ENCODE measurements at regions not wholly inside any gene's neighbourhood (a gene's known extent, or its start where the extent isn't known, plus 50 kb on each side); places are given as distances from the start of the nearest gene placed in this dataset.

DNA sequence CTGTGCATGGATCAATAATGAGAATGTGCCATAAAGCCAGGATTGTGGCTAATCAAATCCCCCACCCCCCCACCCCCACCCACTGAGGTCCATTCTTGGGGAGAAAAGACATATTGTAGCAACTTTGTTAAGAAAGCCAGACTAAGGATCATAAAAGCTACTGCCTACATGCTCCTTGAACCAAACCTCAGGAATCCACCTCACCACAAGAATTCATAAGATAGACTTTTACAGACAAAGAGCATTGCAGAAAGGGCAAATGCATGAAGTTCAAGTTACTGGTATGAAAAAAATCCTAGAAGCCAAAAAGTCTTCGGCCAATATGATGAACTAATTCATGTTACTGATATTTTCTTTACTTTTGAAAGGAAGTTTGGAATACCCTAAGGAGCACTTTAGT, 187.9 kb upstream of the ARID1B start:
- Histone ChIP-seq H3K9me3 (ENCODE audit: low read length) (peaks cover 16% of the 10 kb centered on the region), H3K27ac (ENCODE audit: low read depth, low read length, poor library complexity, severe bottlenecking) (no peak overlapping the region), H3K4me3 (ENCODE audit: low read depth, low read length, poor library complexity, severe bottlenecking) (no peak overlapping the region), H3K4me2 (ENCODE audit: low read length) (no peak overlapping the region), H3K4me1 (ENCODE audit: insufficient read depth, low read length, poor library complexity, severe bottlenecking) (peaks cover 6% of the 10 kb centered on the region), H3K79me2 (ENCODE audit: insufficient read depth, low read depth, low read length) (no peaks in the 10 kb centered on the region), H3K9me2 (ENCODE audit: insufficient read depth, low read length) (no peaks in the 10 kb centered on the region), H4K20me1 (ENCODE audit: insufficient read depth, low read length) (no peaks in the 10 kb centered on the region), H2AFZ (ENCODE audit: low read length) (no peak overlapping the region), H3K36me3 (ENCODE audit: insufficient read depth, low read length) (peaks cover 7% of the 10 kb centered on the region; the same call in 1 of the 2 replicates)
- POLR2A ChIA-PET, result no interaction called here
- no TSS peak for BruUV-seq (replicated peaks)
- DNase-seq (ENCODE audit: low spot score), result no peak
- CTCF ChIA-PET (ENCODE audit: unreplicated experiment), result no interaction called here
- intact Hi-C loops (cut with micrococcal nuclease; ENCODE audit: unreplicated experiment), result no loop called here
- no peak for TF ChIP-seq EZH2phosphoT487 (IDR thresholded peaks at IDR 0.05; ENCODE audit: borderline replicate concordance, low read depth, low read length)
- TF ChIP-seq, protein P1, sequence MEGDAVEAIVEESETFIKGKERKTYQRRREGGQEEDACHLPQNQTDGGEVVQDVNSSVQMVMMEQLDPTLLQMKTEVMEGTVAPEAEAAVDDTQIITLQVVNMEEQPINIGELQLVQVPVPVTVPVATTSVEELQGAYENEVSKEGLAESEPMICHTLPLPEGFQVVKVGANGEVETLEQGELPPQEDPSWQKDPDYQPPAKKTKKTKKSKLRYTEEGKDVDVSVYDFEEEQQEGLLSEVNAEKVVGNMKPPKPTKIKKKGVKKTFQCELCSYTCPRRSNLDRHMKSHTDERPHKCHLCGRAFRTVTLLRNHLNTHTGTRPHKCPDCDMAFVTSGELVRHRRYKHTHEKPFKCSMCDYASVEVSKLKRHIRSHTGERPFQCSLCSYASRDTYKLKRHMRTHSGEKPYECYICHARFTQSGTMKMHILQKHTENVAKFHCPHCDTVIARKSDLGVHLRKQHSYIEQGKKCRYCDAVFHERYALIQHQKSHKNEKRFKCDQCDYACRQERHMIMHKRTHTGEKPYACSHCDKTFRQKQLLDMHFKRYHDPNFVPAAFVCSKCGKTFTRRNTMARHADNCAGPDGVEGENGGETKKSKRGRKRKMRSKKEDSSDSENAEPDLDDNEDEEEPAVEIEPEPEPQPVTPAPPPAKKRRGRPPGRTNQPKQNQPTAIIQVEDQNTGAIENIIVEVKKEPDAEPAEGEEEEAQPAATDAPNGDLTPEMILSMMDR (conservative IDR thresholded peaks at IDR 0.05; ENCODE audit: low read length), result no peak

DNA sequence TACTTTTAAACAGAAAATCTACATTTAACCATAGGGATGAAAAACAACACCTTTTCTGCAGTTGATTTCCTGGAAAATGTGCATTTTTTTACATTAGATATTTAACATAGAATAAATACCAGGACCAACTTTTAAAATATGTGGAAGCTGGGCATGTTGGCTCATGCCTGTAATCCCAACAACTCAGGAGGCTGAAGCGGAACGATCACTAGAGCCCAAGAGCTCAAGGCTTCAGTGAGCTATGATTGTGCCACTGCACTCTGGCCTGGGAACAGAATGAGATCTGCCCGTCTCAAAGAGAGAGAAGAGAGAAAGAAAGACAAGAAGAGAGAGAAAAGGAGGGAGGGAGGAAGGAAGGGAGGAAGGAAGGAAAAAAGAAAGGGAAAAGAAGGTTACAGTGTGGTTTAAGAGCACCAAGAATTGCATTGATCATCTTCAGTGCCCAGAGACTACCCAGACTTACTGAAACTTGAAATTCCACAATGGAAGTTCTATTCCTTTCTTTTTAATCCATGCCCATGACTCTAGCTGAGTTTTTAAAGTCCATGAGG, 189.4 kb upstream of the ARID1B start:
- H3K27ac ChIP-seq (ENCODE audit: low read depth, low read length, poor library complexity, severe bottlenecking), result no peak overlapping the region
- H3K79me2 ChIP-seq (ENCODE audit: insufficient read depth, low read depth, low read length), result no peaks in the 10 kb centered on the region
- ChIA-PET POLR2A (interaction anchor here (0.9 kb wide), 1 partner anchor 164 kb away, joined by 4 read pairs; no protein-coding TSS in a partner anchor), CTCF (ENCODE audit: unreplicated experiment) (no interaction called here)
- BruUV-seq (replicated peaks), result no TSS peak
- peaks cover 7% of the 10 kb centered on the region; the same call in 1 of the 2 replicates for H3K36me3 ChIP-seq (ENCODE audit: insufficient read depth, low read length)
- H3K4me1 ChIP-seq (ENCODE audit: insufficient read depth, low read length, poor library complexity, severe bottlenecking), result peaks cover 11% of the 10 kb centered on the region
- no peak overlapping the region for H3K4me3 ChIP-seq (ENCODE audit: low read depth, low read length, poor library complexity, severe bottlenecking)
- no peak overlapping the region for H3K4me2 ChIP-seq (ENCODE audit: low read length)
- DNase-seq (ENCODE audit: low spot score), result no peak
- TF ChIP-seq, protein P1 (conservative IDR thresholded peaks at IDR 0.05; ENCODE audit: low read length), result no peak
- TF ChIP-seq EZH2phosphoT487 (IDR thresholded peaks at IDR 0.05; ENCODE audit: borderline replicate concordance, low read depth, low read length), result no peak
- H4K20me1 ChIP-seq (ENCODE audit: insufficient read depth, low read length), result no peaks in the 10 kb centered on the region
- intact Hi-C loops (cut with micrococcal nuclease; ENCODE audit: unreplicated experiment), result no loop called here
- no peaks in the 10 kb centered on the region for H3K9me2 ChIP-seq (ENCODE audit: insufficient read depth, low read length)
- H2AFZ ChIP-seq (ENCODE audit: low read length), result no peak overlapping the region
- peaks cover 16% of the 10 kb centered on the region for H3K9me3 ChIP-seq (ENCODE audit: low read length)

DNA sequence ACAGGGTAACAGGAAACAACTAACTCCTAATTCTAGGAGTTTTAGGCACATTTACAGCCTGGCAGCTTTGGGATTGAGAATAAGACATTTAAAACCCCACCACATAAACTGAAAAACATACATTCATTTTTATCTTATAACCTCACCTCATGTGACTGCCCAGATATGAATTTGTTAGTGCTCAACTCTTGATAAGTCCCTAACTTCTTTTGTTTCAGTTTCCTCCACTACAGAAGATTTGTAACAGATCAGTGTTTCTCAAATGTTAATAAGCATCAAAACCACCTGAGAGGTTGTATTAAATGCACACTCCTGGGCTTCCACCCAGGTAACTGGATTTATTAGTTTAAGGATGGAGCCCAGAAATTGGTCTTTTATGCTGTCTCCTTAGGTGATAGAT, 190.1 kb upstream of the ARID1B start:
- Histone ChIP-seq H4K20me1 (ENCODE audit: insufficient read depth, low read length) (no peaks in the 10 kb centered on the region), H3K36me3 (ENCODE audit: insufficient read depth, low read length) (peaks cover 7% of the 10 kb centered on the region; the same call in 1 of the 2 replicates), H3K79me2 (ENCODE audit: insufficient read depth, low read depth, low read length) (no peaks in the 10 kb centered on the region), H3K27ac (ENCODE audit: low read depth, low read length, poor library complexity, severe bottlenecking) (no peak overlapping the region), H3K4me2 (ENCODE audit: low read length) (no peak overlapping the region), H3K9me2 (ENCODE audit: insufficient read depth, low read length) (no peaks in the 10 kb centered on the region), H2AFZ (ENCODE audit: low read length) (no peak overlapping the region; the same call in 1 of the 2 replicates), H3K4me3 (ENCODE audit: low read depth, low read length, poor library complexity, severe bottlenecking) (no peak overlapping the region), H3K9me3 (ENCODE audit: low read length) (peaks cover 16% of the 10 kb centered on the region), H3K4me1 (ENCODE audit: insufficient read depth, low read length, poor library complexity, severe bottlenecking) (peaks cover 18% of the 10 kb centered on the region)
- DNase-seq (ENCODE audit: low spot score), result no peak
- POLR2A ChIA-PET, result no interaction called here
- no TSS peak for BruUV-seq (replicated peaks)
- TF ChIP-seq, protein P1 (conservative IDR thresholded peaks at IDR 0.05; ENCODE audit: low read length), result no peak
- TF ChIP-seq EZH2phosphoT487 (IDR thresholded peaks at IDR 0.05; ENCODE audit: borderline replicate concordance, low read depth, low read length), result no peak
- intact Hi-C loops (cut with micrococcal nuclease; ENCODE audit: unreplicated experiment), result no loop called here
- CTCF ChIA-PET (ENCODE audit: unreplicated experiment), result no interaction called here

All from OCI-LY7 (cell line).